LNCaP clone FGC (cell line): ENCODE measurements at regions not wholly inside any gene's neighbourhood (a gene's known extent, or its start where the extent isn't known, plus 50 kb on each side); places are given as distances from the start of the nearest gene placed in this dataset.
"Not testable (repeated sequence)": the region's sequence is repeated elsewhere in the genome, so short reads cannot be mapped to it uniquely, and the experiment has no call there.

Source experiments
- DNase-seq: peaks from one replicate; pipeline ENCODE4 v3.0.0-alpha.2; 2011; ENCODE audit warnings: low read depth
- H3K4me3 ChIP-seq: 2 replicates; pipeline ENCODE4 v1.5.1; 2011; ENCODE audit warnings: mild to moderate bottlenecking, low read depth, low read length, control low read depth
- CTCF ChIP-seq: IDR thresholded peaks from 2 replicates; pipeline ENCODE4 v1.5.1; 2012; ENCODE audit warnings: mild to moderate bottlenecking; ENCODE audit not compliant: control insufficient read depth, insufficient read depth; ENCODE audit errors: extremely low read depth

- H3K4me3 ChIP-seq: no peak overlapping the region
- DNase-seq: no peak
- no peak for TF ChIP-seq CTCF
Observed at GRCh38 chr7:3135626-3136025, 92.0 kb upstream of the CARD11 start.

DNA sequence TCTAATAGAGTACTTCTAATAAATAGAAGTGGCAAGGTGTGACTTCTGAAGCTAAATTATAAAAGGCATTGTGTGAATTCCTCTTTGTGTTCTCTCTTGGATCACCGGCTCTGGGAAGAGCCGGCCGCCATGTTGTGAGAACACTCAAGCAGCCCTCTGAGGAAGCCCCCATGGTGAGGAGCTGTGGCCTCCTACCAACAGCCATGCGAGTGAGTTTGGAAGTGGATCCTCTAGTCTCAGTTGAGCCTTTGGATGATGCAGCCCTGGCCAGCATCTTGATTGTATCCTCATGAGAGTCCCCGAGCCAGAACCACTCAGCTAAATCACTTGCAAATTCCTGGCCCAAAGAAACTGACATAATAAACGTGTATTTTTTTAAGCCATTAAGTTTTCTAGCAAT lies 94.5 kb upstream of the CARD11 start:
- H3K4me3 ChIP-seq: no peak overlapping the region
- no peak for TF ChIP-seq CTCF
- DNase-seq: no peak

- no peak for DNase-seq
- no peak overlapping the region for H3K4me3 ChIP-seq
Observed at GRCh38 chr7:3138997-3139396, 95.3 kb upstream of the CARD11 start.

GRCh38 chr7:3140834-3141233 lies 97.2 kb upstream of the CARD11 start:
- no peak for TF ChIP-seq CTCF
- H3K4me3 ChIP-seq: no peak overlapping the region

More at GRCh38 chr7:3138997-3139396, 95.3 kb upstream of the CARD11 start:
- TF ChIP-seq CTCF: no peak

GRCh38 chr7:3141326-3141725 lies 97.7 kb upstream of the CARD11 start:
- H3K4me3 ChIP-seq: no peak overlapping the region
- TF ChIP-seq CTCF: no peak
- no peak for DNase-seq

More at GRCh38 chr7:3140834-3141233, 97.2 kb upstream of the CARD11 start:
- DNase-seq: no peak

DNA sequence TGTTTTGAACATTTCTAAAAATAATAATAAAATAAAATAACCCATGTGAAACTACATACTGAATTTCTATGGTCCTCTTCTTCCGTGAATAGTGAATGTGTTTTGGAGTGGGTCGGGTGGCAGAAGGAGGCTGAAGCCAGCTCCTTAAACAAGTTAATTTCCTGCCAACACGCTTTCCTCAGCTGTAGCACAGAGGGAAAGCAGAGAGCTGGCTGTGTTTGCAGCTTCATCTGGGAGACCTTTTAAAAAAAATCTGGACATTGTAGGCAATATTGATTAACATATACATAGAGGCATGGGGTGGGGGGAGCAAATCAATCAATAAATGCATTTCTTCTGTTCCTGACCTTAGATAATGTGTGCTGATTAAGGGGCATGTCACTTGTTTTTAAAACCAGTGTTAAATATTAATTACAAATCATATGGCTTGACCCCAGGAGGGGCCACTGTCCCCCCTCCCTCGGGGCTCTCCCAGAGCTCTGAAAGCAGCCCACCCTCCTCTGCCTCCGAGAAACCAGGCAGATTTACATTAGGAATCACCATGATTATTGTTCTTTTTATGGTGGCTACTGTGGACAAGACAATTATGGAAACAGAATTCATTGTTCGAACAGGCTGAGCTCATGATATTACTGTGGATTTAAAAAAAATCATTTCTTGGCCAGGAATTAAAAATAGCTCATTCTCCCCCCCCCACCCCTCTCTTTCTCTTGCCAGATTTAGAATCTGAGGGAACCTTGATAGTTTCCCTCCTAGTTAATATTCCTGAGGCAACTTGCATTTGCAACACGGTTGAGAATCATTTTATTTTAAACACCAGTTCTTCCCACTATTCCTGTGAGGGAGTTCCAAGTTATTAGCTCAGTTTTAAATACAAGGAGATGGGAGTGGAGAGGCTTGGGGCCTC lies 100.5 kb upstream of the CARD11 start:
- DNase-seq: no peak
- TF ChIP-seq CTCF: no peak

GRCh38 chr7:3144776-3145125 lies 101.1 kb upstream of the CARD11 start:
- DNase-seq, H3K4me3 ChIP-seq: not testable (repeated sequence)

More for the DNA sequence above, 100.5 kb upstream of the CARD11 start:
- H3K4me3 ChIP-seq: no peak overlapping the region
